GM12865 (cell line): ENCODE measurements at regions not wholly inside any gene's neighbourhood (a gene's known extent, or its start where the extent isn't known, plus 50 kb on each side); places are given as distances from the start of the nearest gene placed in this dataset.

ENCODE experiments used
- DNase-seq: peaks from one replicate; pipeline ENCODE4 v3.0.0; 2010; ENCODE audit warnings: low read depth
- H3K4me3 ChIP-seq: 2 replicates; pipeline ENCODE4 v1.5.1; 2011; ENCODE audit warnings: mild to moderate bottlenecking, low read depth, low read length, control low read depth
- TF ChIP-seq, protein P1 (sequence below): IDR thresholded peaks from 2 replicates; pipeline ENCODE4 v1.5.1; 2011; ENCODE audit warnings: low read length, control low read depth, low read depth, inconsistent platforms; ENCODE audit not compliant: insufficient read depth; ENCODE audit errors: missing control alignments

DNA sequence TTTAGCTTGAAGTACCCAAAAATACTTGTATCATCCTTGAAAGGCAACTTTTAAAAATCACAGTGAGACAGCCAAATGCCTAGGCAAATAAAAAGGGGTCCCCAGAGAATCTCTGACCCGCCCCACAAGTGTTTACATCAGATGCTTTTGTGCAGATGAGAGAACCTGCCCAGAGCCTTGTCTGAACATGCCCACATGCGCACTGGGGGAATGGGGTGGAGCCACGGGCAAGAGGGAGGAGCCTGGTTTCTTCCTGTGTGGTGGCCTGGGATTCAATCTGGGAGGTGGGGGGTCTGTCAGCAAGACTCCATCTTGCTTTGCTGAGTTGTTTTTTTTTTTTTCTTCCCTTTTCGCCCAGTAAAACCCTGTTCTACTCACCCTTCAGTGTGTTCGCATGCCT, 381.7 kb upstream of the CCDC196 start:
- TF ChIP-seq, protein P1, sequence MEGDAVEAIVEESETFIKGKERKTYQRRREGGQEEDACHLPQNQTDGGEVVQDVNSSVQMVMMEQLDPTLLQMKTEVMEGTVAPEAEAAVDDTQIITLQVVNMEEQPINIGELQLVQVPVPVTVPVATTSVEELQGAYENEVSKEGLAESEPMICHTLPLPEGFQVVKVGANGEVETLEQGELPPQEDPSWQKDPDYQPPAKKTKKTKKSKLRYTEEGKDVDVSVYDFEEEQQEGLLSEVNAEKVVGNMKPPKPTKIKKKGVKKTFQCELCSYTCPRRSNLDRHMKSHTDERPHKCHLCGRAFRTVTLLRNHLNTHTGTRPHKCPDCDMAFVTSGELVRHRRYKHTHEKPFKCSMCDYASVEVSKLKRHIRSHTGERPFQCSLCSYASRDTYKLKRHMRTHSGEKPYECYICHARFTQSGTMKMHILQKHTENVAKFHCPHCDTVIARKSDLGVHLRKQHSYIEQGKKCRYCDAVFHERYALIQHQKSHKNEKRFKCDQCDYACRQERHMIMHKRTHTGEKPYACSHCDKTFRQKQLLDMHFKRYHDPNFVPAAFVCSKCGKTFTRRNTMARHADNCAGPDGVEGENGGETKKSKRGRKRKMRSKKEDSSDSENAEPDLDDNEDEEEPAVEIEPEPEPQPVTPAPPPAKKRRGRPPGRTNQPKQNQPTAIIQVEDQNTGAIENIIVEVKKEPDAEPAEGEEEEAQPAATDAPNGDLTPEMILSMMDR, result no peak
- no peak overlapping the region for H3K4me3 ChIP-seq
- DNase-seq, result no peak

DNA sequence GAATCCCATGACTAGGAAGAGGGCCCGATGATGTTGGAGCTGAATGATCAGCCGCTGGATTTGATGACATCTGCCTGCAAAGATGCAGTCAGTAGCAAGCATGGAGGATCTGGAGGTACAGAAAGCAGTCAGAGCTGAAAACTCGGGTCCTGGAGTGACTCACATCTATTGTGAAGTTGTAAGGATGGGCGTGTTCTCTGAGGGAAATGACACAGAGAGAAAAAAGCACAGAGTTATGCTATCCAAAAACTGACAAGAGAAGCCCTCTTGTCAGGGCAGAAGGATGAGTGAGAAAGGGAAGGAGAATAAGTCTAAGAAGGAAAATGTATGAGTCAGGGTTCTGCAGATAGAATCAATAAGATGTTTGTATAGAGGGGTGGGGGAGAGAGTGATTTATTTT, 380.4 kb upstream of the CCDC196 start:
- no peak overlapping the region for H3K4me3 ChIP-seq
- DNase-seq, result no peak
- TF ChIP-seq, protein P1, result no peak

DNA sequence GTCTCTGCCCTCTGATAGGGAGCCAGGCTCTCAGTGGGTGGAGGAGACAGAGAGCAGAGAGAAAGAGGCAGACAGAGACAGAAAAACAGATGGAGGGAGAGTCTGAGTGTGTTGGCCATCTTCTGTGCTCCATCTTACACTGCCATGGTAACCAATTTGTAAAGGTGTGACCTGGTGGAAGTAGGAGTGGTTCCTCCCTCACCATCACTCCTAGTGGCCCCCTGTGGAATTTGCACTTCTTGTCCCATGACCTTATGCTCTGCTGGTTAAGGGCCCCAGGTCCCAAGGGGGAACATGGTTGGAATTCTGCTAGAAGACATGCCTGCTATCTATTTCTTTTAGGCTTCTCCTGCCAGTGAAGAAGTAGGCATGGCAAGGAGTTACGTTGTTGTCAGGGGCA, 376.7 kb upstream of the CCDC196 start:
- no peak for DNase-seq
- H3K4me3 ChIP-seq, result no peak overlapping the region
- TF ChIP-seq, protein P1, result peak; percentile 1

DNA sequence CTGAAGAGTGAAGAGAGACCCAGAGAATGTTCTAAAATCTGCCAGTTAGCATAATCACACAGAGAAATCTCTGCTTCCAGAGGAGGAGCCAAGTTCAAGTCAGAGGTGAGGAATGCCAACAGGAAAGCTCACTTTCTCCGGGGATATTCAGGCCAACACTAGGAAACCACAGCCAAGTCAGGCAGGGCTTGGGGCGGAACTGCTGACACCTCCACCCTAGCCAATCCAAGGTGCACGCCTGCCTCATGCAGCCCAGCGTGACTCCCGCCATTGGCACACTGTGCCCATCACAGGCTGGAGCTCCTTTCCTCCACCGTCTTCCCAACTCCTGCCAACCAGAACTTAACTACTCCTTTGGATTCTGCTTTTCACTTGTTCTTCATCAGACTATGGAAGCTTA, 374.3 kb upstream of the CCDC196 start:
- no peak overlapping the region for H3K4me3 ChIP-seq
- TF ChIP-seq, protein P1, result no peak
- no peak for DNase-seq

DNA sequence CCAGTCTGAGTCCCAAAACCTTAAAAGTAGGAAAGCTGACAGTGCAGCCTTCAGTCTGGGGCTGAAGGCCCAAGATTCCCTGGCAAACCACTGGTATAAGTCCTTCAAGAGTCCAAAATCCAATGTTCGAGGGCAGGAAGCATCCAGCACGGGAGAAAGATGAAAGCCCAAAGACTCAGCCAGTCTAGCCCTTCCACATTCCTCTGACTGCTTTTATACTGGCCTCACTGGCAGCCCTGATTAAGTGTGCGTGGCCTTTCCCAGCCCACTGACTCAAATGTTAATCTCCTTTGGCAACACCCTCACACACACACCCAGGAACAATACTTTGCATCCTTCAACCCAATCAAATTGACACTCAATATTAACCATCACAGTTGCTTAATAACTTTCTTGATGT, 372.1 kb upstream of the CCDC196 start:
- TF ChIP-seq, protein P1, result no peak
- H3K4me3 ChIP-seq, result no peak overlapping the region
- DNase-seq, result no peak

DNA sequence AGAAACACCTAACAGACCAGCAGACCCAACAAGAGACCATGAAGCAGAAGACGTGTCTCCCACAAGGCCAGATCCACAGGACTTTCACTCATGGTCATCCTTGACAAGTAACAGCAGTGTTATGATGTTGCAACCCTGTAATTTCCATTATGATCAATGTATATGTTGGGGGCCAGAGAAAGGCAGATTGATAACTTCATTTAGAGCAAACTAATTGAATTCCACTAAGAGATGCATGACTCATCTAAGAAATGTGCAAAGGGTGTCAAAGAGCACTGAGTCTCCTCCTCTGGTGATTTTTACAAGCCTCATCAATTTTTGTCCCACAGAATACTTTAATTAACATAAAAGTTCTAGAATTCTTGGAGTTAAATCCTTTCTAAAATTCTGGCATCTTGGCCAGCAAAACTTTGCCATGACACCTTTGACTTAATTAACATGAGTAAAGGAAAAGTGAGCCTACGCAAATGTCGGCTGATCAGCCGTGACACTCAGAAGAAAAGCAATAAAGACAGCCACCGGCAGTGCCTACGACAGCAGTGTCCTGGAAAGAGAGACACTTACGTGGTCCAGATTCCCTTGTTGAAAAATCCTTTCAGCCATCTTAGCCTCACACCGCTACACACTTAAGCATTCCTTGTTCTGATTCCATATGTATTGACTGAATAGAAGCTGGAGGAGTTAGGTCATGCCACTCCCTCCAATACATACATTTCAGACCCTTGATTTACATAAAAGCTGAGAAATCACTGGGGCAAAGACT, 370.2 kb upstream of the CCDC196 start:
- TF ChIP-seq, protein P1, result no peak

DNA sequence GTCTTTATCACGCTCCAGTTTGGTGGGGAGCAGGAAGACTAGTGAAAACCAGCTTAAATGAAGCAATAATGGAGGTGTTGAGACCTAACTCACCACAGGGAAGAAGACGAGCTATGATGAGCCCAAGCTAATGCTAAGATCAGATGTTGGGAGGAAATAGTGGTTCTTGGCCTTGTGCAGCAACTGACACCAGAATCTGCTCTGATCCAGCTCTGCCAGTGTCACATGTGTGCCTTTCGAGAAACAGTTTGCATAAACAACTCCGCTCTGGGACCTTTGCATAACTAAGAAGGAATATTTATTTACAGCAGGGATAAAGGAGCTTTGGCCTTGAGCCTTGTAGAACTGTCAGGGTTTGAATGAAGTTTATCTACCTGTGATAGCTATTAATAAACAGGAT, 369.4 kb upstream of the CCDC196 start:
- no peak for DNase-seq
- TF ChIP-seq, protein P1, result no peak
- no peak overlapping the region for H3K4me3 ChIP-seq

More for the DNA sequence above, 370.2 kb upstream of the CCDC196 start:
- DNase-seq, result no peak
- no peak overlapping the region for H3K4me3 ChIP-seq
